IMR-90 (cell line): ENCODE measurements at regions not wholly inside any gene's neighbourhood (a gene's known extent, or its start where the extent isn't known, plus 50 kb on each side); places are given as distances from the start of the nearest gene placed in this dataset.
A peak's percentile ranks its signal among the peaks of the same experiment; 100 is the strongest.

Source experiments
- ATAC-seq: fragments of 200-7000 bp; cut with Tn5 transposase; 2 replicates; pipeline ENCODE4 v1.9.1; 2020; ENCODE audit warnings: low read depth, mild to moderate bottlenecking, moderate library complexity
- BruUV-seq: library from RNA; stranded (reverse); fragments of 400-500 nt; replicated peaks from 2 replicates; lab custom pipeline; 2021; lab: Mats Ljungman, UMichigan
- CTCF ChIA-PET: fragments of 300-600 bp; formaldehyde crosslinking; extraction: SDS; loops from one replicate; lab custom pipeline; 2021; ENCODE audit warnings: antibody characterized with exemption; lab: Yijun Ruan, JAX
- POLR2A ChIA-PET: fragments of 300-600 bp; sonication (Branson Sonifier 250); formaldehyde crosslinking; loops from one replicate; lab custom pipeline; 2022; ENCODE audit warnings: antibody characterized with exemption; ENCODE audit not compliant: unreplicated experiment; lab: Charles Lee
- DNase-seq: peaks from one replicate; pipeline ENCODE4 v3.0.0; 2013
- H2AFZ ChIP-seq: replicated peaks from 2 replicates; pipeline ENCODE3; 2013; ENCODE audit warnings: low read length, mild to moderate bottlenecking; ENCODE audit not compliant: poor library complexity
- H2AK5ac ChIP-seq: 2 replicates; pipeline ENCODE4 v1.6.1; 2013; ENCODE audit warnings: low read depth, low read length, inconsistent platforms
- H2AK9ac ChIP-seq: replicated peaks from 2 replicates; pipeline ENCODE3; 2013; ENCODE audit warnings: mild to moderate bottlenecking, low read depth, low read length, moderate library complexity; ENCODE audit not compliant: poor library complexity
- H2BK120ac ChIP-seq: 2 replicates; pipeline ENCODE4 v1.6.1; 2013; ENCODE audit warnings: low read depth, low read length, inconsistent platforms
- H2BK15ac ChIP-seq: 3 replicates; pipeline ENCODE4 v1.6.1; 2013; ENCODE audit warnings: low read depth, low read length, inconsistent platforms
- H2BK20ac ChIP-seq: 2 replicates; pipeline ENCODE4 v1.6.1; 2013; ENCODE audit warnings: low read depth, mild to moderate bottlenecking, inconsistent platforms, low read length, moderate library complexity
- H2BK5ac ChIP-seq: 2 replicates; pipeline ENCODE4 v1.6.1; 2013; ENCODE audit warnings: mild to moderate bottlenecking, low read depth, low read length, inconsistent platforms; ENCODE audit not compliant: poor library complexity, severe bottlenecking
- H3K14ac ChIP-seq: replicated peaks from 2 replicates; pipeline ENCODE4 v1.6.1; 2013; ENCODE audit warnings: low read depth, low read length, inconsistent platforms
- H3K18ac ChIP-seq: 2 replicates; pipeline ENCODE4 v1.6.1; 2013; ENCODE audit warnings: low read depth, low read length, control low read depth
- H3K23ac ChIP-seq: 2 replicates; pipeline ENCODE4 v1.6.1; 2013; ENCODE audit warnings: low read depth, low read length, inconsistent platforms
- H3K27ac ChIP-seq: 2 replicates; pipeline ENCODE4 v1.5.1; 2013; ENCODE audit warnings: mild to moderate bottlenecking, control low read depth, low read length; ENCODE audit not compliant: insufficient read depth
- H3K27me3 ChIP-seq: 2 replicates; pipeline ENCODE4 v1.6.1; 2013; ENCODE audit warnings: low read length; ENCODE audit not compliant: control insufficient read depth, insufficient read depth
- H3K36me3 ChIP-seq: 2 replicates; pipeline ENCODE4 v1.6.1; 2013; ENCODE audit warnings: low read length, mixed read lengths; ENCODE audit not compliant: control insufficient read depth, insufficient read depth
- H3K4ac ChIP-seq: 2 replicates; pipeline ENCODE4 v1.6.1; 2013; ENCODE audit warnings: low read depth, low read length, inconsistent platforms
- H3K4me1 ChIP-seq: 2 replicates; pipeline ENCODE4 v1.6.1; 2013; ENCODE audit warnings: low read length, mixed read lengths; ENCODE audit not compliant: control insufficient read depth, insufficient read depth
- H3K4me2 ChIP-seq: 2 replicates; pipeline ENCODE4 v1.6.1; 2013; ENCODE audit warnings: low read depth, mild to moderate bottlenecking, control low read depth, low read length, moderate library complexity
- H3K4me3 ChIP-seq: 2 replicates; pipeline ENCODE4 v1.5.1; 2013; ENCODE audit warnings: low read depth, mild to moderate bottlenecking, control low read depth, low read length, moderate library complexity; ENCODE audit not compliant: insufficient read depth
- H3K56ac ChIP-seq: 2 replicates; pipeline ENCODE4 v1.6.1; 2013; ENCODE audit warnings: low read length, inconsistent platforms; ENCODE audit not compliant: insufficient read depth; ENCODE audit errors: extremely low read depth
- H3K79me1 ChIP-seq, 2 experiments: 2 replicates each; pipeline ENCODE4 v1.6.1; 2013; ENCODE audit warnings: low read length in 2 of 2, inconsistent platforms in 1 of 2, low read depth in 1 of 2
- H3K9ac ChIP-seq: 2 replicates; pipeline ENCODE4 v1.6.1; 2013; ENCODE audit warnings: low read depth, low read length, control low read depth
- H3K9me1 ChIP-seq: 2 replicates; pipeline ENCODE4 v1.6.1; 2013; ENCODE audit warnings: low read length, inconsistent platforms; ENCODE audit not compliant: insufficient read depth
- H3K9me3 ChIP-seq: 2 replicates; pipeline ENCODE4 v1.6.1; 2013; ENCODE audit warnings: low read length; ENCODE audit not compliant: control insufficient read depth, insufficient read depth
- H4K20me1 ChIP-seq: 2 replicates; pipeline ENCODE4 v1.6.1; 2013; ENCODE audit warnings: low read length, inconsistent platforms; ENCODE audit not compliant: insufficient read depth
- H4K5ac ChIP-seq: 2 replicates; pipeline ENCODE4 v1.6.1; 2013; ENCODE audit warnings: mild to moderate bottlenecking, low read depth, low read length, control low read depth
- H4K8ac ChIP-seq, 2 experiments: 2 replicates each; pipeline ENCODE4 v1.6.1; 2013; ENCODE audit warnings: low read depth in 2 of 2, low read length in 2 of 2, control low read depth in 1 of 2, inconsistent platforms in 1 of 2
- H4K91ac ChIP-seq: 2 replicates; pipeline ENCODE4 v1.6.1; 2013; ENCODE audit warnings: low read depth, low read length, inconsistent platforms; ENCODE audit not compliant: insufficient read depth
- BHLHE40 ChIP-seq: fragments of 150-350 bp; IDR thresholded peaks from 2 replicates; pipeline ENCODE4 v1.6.1; 2016; ENCODE audit warnings: mild to moderate bottlenecking, low read depth, low read length
- CEBPB ChIP-seq: IDR thresholded peaks from 2 replicates; pipeline ENCODE4 v1.6.1; 2012; ENCODE audit warnings: low read depth, low read length, improper control_type of control experiment
- CHD1 ChIP-seq: IDR thresholded peaks from 2 replicates; pipeline ENCODE4 v1.6.1; 2012; ENCODE audit warnings: low read depth, low read length, improper control_type of control experiment
- CTCF ChIP-seq: conservative IDR thresholded peaks from 2 replicates; pipeline ENCODE4 v1.5.1; 2012; ENCODE audit warnings: mild to moderate bottlenecking, low read depth, low read length, improper control_type of control experiment
- FOS ChIP-seq: fragments of 150-350 bp; IDR thresholded peaks from 2 replicates; pipeline ENCODE4 v1.6.1; 2016; ENCODE audit warnings: low read depth, low read length
- MAFK ChIP-seq: IDR thresholded peaks from 2 replicates; pipeline ENCODE4 v1.6.1; 2012; ENCODE audit warnings: low read depth, low read length, improper control_type of control experiment
- MAZ ChIP-seq: IDR thresholded peaks from 2 replicates; pipeline ENCODE4 v1.6.1; 2012; ENCODE audit warnings: low read depth, mild to moderate bottlenecking, low read length, improper control_type of control experiment, moderate library complexity, borderline replicate concordance
- MXI1 ChIP-seq: IDR thresholded peaks from 2 replicates; pipeline ENCODE4 v1.6.1; 2012; ENCODE audit warnings: low read depth, mild to moderate bottlenecking, low read length, moderate library complexity, borderline replicate concordance
- NFE2L2 ChIP-seq: fragments of 150-350 bp; IDR thresholded peaks from 2 replicates; pipeline ENCODE4 v1.6.1; 2016; ENCODE audit warnings: low read depth, mild to moderate bottlenecking, low read length
- RAD21 ChIP-seq: IDR thresholded peaks from 2 replicates; pipeline ENCODE4 v1.6.1; 2012; ENCODE audit warnings: low read length, improper control_type of control experiment
- RCOR1 ChIP-seq: IDR thresholded peaks from 2 replicates; pipeline ENCODE4 v1.6.1; 2012; ENCODE audit warnings: mild to moderate bottlenecking, low read length, improper control_type of control experiment; ENCODE audit not compliant: insufficient replicate concordance
- RFX5 ChIP-seq: IDR thresholded peaks from 2 replicates; pipeline ENCODE4 v1.8.0; 2012; ENCODE audit warnings: low read depth, mild to moderate bottlenecking, low read length, moderate library complexity
- SMC3 ChIP-seq: fragments of 150-350 bp; IDR thresholded peaks from 2 replicates; pipeline ENCODE4 v1.6.1; 2016; ENCODE audit warnings: low read depth, mild to moderate bottlenecking, antibody characterized with exemption, low read length, moderate library complexity
- USF2 ChIP-seq: fragments of 150-350 bp; IDR thresholded peaks from 2 replicates; pipeline ENCODE4 v1.6.1; 2017; ENCODE audit warnings: mild to moderate bottlenecking, antibody characterized with exemption, low read length, low read depth
- WGBS, 2 experiments: methylation state at CpG; one replicate each; pipeline versions ENCODE4 v1.1.5 to v1.1.7; 2013; ENCODE audit warnings: missing lambda C conversion rate in 2 of 2; ENCODE audit not compliant: insufficient read length in 1 of 2; ENCODE audit errors: extremely low coverage in 2 of 2; 5-methylcytosine and 5-hydroxymethylcytosine counted together
- dilution Hi-C: fragments of 300-500 bp; cut with HindIII; formaldehyde crosslinking; loops from one replicate; pipeline ENCODE4 v1.14.3; 2018; ENCODE audit warnings: low sequenced_read_pairs; ENCODE audit not compliant: unreplicated experiment
- in situ Hi-C: fragments of 300-500 bp; cut with MboI; formaldehyde crosslinking; loops from 3 replicates; pipeline ENCODE4 v1.14.3; 2019; ENCODE audit warnings: low sequenced_read_pairs, inconsistent platforms, mixed read lengths
- intact Hi-C: fragments of 100-400 bp; cut with micrococcal nuclease; formaldehyde crosslinking; loops from 2 replicates; pipeline ENCODE4 v1.10.0; 2022
- TF ChIP-seq, protein P1 (sequence below): fragments of 150-350 bp; IDR thresholded peaks from 2 replicates; pipeline ENCODE4 v1.6.1; 2016; ENCODE audit warnings: low read depth, mild to moderate bottlenecking, low read length, moderate library complexity, borderline replicate concordance

- intact Hi-C loops (no loop called here), in situ Hi-C loops (no loop called here), dilution Hi-C loops (no loop called here)
- H2AK9ac ChIP-seq: no peak overlapping the region
- H2BK120ac ChIP-seq: no peak overlapping the region
- H3K9ac ChIP-seq: no peak overlapping the region
- ATAC-seq (no peak), DNase-seq (peak; percentile 86)
- H3K56ac ChIP-seq: no peak overlapping the region
- no peaks in the 10 kb centered on the region; the same call in 1 of the 2 replicates for H3K27me3 ChIP-seq
- no peak overlapping the region for H4K8ac ChIP-seq
- no peak overlapping the region for H3K23ac ChIP-seq
- no peak overlapping the region for H2AK5ac ChIP-seq
- H3K9me3 ChIP-seq: no peaks in the 10 kb centered on the region
- H3K14ac ChIP-seq: no peak overlapping the region
- POLR2A ChIA-PET: interaction anchor here (0.7 kb wide), 1 partner anchor 9 kb away, joined by 3 read pairs; no protein-coding TSS in a partner anchor
- no peak overlapping the region for H2BK15ac ChIP-seq
- no peaks in the 10 kb centered on the region for H3K79me1 ChIP-seq
- H2AFZ ChIP-seq: no peak overlapping the region
- no peak overlapping the region for H3K18ac ChIP-seq
- H3K9me1 ChIP-seq: no peaks in the 10 kb centered on the region
- no peak overlapping the region for H2BK5ac ChIP-seq
- no peak overlapping the region for H3K27ac ChIP-seq
- no peak overlapping the region for H3K4ac ChIP-seq
- no peak overlapping the region for H3K4me2 ChIP-seq
- H4K5ac ChIP-seq: no peak overlapping the region
- TF ChIP-seq RFX5 (no peak), MXI1 (no peak), CTCF (no peak), FOS (no peak), MAFK (no peak), RCOR1 (no peak), BHLHE40 (no peak), NFE2L2 (no peak), SMC3 (no peak), RAD21 (no peak), USF2 (no peak), MAZ (no peak), CHD1 (no peak), CEBPB (no peak)
- TF ChIP-seq, protein P1, sequence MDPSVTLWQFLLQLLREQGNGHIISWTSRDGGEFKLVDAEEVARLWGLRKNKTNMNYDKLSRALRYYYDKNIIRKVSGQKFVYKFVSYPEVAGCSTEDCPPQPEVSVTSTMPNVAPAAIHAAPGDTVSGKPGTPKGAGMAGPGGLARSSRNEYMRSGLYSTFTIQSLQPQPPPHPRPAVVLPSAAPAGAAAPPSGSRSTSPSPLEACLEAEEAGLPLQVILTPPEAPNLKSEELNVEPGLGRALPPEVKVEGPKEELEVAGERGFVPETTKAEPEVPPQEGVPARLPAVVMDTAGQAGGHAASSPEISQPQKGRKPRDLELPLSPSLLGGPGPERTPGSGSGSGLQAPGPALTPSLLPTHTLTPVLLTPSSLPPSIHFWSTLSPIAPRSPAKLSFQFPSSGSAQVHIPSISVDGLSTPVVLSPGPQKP: no peak
- H2BK20ac ChIP-seq: no peak overlapping the region
- H3K4me1 ChIP-seq: no peaks in the 10 kb centered on the region
- H3K4me3 ChIP-seq: no peak overlapping the region
- no peak overlapping the region for H4K91ac ChIP-seq
- H3K36me3 ChIP-seq: no peaks in the 10 kb centered on the region
- H4K20me1 ChIP-seq: no peaks in the 10 kb centered on the region
- no CpG with 5 or more reads among the region's 3 CpGs for WGBS, 2 experiments
- no TSS peak for BruUV-seq
- CTCF ChIA-PET: interaction anchor here (0.5 kb wide), 1 partner anchor 344 kb away, joined by 4 read pairs; no protein-coding TSS in a partner anchor
Observed at GRCh38 chr5:125232779-125233230, 486.4 kb upstream of the ZNF608 start.
